Prostate gland (tissue), 2 donors: ENCODE measurements at regions not wholly inside any gene's neighbourhood (a gene's known extent, or its start where the extent isn't known, plus 50 kb on each side); places are given as distances from the start of the nearest gene placed in this dataset.

Experiments
- CTCF ChIP-seq, 4 experiments: fragments of 200-600 bp in 2 of 4; fragments of 450-650 bp in 2 of 4; sonication (generic) in 2 of 4; IDR thresholded peaks; 1 replicate in 3 of 4; 2 replicates in 1 of 4; pipeline ENCODE4 v1.5.1; 2016 to 2019; ENCODE audit warnings: antibody characterized with exemption in 4 of 4, mild to moderate bottlenecking in 2 of 4, moderate library complexity in 2 of 4
- POLR2A ChIP-seq: fragments of 450-650 bp; IDR thresholded peaks from one replicate; pipeline ENCODE4 v1.6.1; 2016; ENCODE audit warnings: antibody characterized with exemption, mild to moderate bottlenecking
- POLR2AphosphoS5 ChIP-seq: sonication (generic); formaldehyde crosslinking; IDR thresholded peaks from one replicate; pipeline ENCODE4 v1.6.1; 2017; ENCODE audit warnings: antibody characterized with exemption

- no peak for TF ChIP-seq CTCF (IDR thresholded peaks at IDR 0.05)
- no peak for TF ChIP-seq POLR2AphosphoS5
- TF ChIP-seq POLR2A, result no peak
These were observed 185.2 kb upstream of the PITRM1 start for GRCh38 chr10:3357737-3358136.
